ENCODE measurements at regions not wholly inside any gene's neighbourhood (a gene's known extent, or its start where the extent isn't known, plus 50 kb on each side); places are given as distances from the start of the nearest gene placed in this dataset.
A peak's percentile ranks its signal among the peaks of the same experiment; 100 is the strongest.

DNA sequence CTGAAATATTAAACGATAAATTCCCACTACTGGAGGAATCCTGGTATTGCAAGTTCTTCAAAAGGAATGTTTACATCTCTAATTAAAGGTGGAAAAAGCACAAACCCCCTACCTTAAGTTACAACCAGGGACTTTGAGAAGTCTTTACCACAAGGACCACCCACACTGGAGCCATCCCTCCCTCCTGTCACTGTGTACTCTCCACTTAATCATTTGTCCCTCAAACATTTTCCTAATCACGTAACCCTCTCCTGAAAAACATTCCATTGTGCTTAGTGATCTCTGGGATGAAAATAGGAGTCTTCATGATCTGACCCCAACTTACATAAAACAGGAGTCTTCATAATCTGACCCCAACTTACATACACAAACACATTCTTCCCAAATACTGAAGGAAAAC is 85.7 kb downstream of the SUCLG1 start:
- POLR2A ChIA-PET: no interaction called here
- DNase-seq: no peak
- Mint-ChIP-seq H3K36me3 (no peaks in the 10 kb centered on the region), H3K9me3 (no peaks in the 10 kb centered on the region), H3K27me3 (peaks cover 15% of the 10 kb centered on the region), H3K4me3 (no peak overlapping the region), H3K27ac (no peak overlapping the region), H3K4me1 (ENCODE audit: low read depth) (no peaks in the 10 kb centered on the region)
- CTCF ChIA-PET: no interaction called here
- intact Hi-C loops (cut with micrococcal nuclease): no loop called here

DNA sequence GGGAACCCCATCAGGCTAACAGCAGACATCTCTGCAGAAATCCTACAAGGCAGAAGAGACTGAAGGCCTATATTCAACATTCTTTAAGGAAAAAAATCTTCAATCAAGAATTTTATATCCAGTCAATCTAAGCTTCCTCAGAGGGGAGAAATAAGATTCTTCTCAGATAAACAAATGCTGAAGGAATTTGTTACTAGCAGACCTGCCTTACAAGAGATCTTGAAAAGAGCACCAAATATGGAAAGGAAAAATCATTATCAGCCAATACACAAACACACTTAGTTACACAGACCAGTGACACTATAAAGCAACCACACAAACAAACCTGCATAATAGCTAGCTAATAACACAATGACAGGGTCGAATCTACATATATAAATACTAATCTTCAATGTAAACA is 96.5 kb downstream of the SUCLG1 start:
- Mint-ChIP-seq H3K9me3 (peaks cover 20% of the 10 kb centered on the region), H3K27ac (no peak overlapping the region), H3K27me3 (peaks cover 17% of the 10 kb centered on the region), H3K36me3 (no peaks in the 10 kb centered on the region), H3K4me3 (no peak overlapping the region), H3K4me1 (ENCODE audit: low read depth) (no peaks in the 10 kb centered on the region)
- CTCF ChIA-PET: no interaction called here
- intact Hi-C loops (cut with micrococcal nuclease): no loop called here
- POLR2A ChIA-PET: no interaction called here
- no peak for DNase-seq

DNA sequence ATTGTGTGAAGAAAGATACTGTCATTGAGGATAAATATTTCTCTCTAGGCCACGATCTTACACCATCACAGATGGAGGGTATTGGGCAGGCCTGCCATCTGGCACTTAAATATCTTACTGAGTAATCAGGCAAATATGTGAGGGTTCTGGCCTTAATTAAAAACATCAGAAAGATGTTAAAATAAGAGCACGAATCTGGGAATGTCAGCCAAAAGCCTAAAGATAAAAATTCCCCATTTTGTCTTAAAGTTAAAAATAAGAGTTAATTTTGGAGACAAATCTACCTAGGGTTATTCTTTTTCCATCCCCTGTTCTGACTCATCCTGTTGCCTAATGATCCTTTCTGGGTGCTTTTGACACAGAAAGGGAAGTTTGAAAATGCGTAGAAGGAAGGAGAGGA is 121.0 kb downstream of the SUCLG1 start:
- H3K27ac Mint-ChIP-seq: no peak overlapping the region
- H3K36me3 Mint-ChIP-seq: no peaks in the 10 kb centered on the region
- no peaks in the 10 kb centered on the region for H3K4me1 Mint-ChIP-seq (ENCODE audit: low read depth)
- H3K27me3 Mint-ChIP-seq: peaks cover 3% of the 10 kb centered on the region
- intact Hi-C loops (cut with micrococcal nuclease): no loop called here
- ChIA-PET CTCF (no interaction called here), POLR2A (no interaction called here)
- no peaks in the 10 kb centered on the region for H3K9me3 Mint-ChIP-seq
- H3K4me3 Mint-ChIP-seq: no peak overlapping the region
- DNase-seq: no peak

DNA sequence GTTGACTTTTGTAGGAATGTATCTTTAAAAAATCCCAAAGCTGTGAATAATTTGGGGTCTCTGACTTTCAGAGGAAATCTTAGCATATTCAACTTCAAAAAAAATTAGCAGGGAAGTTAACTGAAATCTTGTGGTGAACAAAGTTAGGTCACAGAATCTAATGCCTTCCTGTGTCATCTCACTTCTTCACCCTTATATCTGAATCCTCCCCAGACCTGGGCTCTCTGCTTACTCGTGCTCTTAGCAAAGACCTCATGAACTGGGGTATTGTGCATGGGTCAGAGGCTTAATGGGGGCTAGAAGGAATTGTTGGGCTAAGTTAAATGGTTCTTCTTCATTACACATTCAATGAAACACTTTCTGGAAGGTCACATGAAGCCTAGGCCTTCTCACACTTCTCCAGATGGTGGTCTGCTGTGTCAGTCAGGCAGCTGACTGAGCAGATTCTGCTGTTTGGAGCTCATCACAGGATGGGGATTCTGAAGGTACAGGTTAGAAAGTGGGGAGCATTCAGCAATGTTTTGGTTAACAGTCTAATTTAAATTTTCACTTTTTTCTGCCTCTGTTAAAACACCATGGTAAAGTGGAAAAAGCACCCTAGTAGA is 131.3 kb downstream of the SUCLG1 start:
- CTCF ChIA-PET: interaction anchor here (1.3 to 5.7 kb wide), 2 partner anchors 13 to 25 kb away, joined by 5 to 32 read pairs; no protein-coding TSS in a partner anchor

DNA sequence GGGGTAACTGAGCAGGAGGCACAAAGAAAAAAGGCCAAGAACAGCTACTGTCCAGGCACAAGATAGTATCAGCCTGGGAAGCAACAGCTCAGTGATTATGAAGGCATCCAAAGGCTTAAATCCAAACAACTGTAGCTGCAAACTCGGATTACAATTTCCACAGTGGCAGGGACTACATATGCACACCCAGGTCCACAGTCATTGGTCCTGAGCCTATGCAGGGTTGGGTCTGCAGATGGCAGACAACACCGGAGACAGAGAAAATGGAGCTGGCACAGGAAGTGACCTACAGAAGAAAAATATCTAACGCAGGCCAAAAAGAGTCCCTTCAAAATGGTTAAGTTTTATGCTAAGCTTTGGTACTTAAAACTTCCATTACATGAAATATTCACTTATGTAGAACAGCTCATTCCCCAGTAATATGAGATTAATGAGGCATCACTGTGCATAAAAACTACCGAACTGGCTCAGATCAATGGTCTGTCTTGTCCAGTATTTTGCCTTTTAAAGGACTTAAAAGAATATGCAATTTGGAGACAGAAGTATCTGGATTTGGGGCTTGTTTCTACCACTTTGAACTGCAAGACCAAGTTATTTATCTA is 132.1 kb downstream of the SUCLG1 start:
- H3K4me1 Mint-ChIP-seq (ENCODE audit: low read depth): no peaks in the 10 kb centered on the region
- H3K4me3 Mint-ChIP-seq: no peak overlapping the region

More for the DNA sequence above, 131.3 kb downstream of the SUCLG1 start:
- no peak for DNase-seq
- Mint-ChIP-seq H3K36me3 (no peaks in the 10 kb centered on the region), H3K27ac (no peak overlapping the region), H3K9me3 (no peaks in the 10 kb centered on the region), H3K4me3 (no peak overlapping the region), H3K4me1 (ENCODE audit: low read depth) (no peaks in the 10 kb centered on the region), H3K27me3 (peaks cover 31% of the 10 kb centered on the region)
- intact Hi-C loops (cut with micrococcal nuclease): no loop called here
- POLR2A ChIA-PET: no interaction called here

DNA sequence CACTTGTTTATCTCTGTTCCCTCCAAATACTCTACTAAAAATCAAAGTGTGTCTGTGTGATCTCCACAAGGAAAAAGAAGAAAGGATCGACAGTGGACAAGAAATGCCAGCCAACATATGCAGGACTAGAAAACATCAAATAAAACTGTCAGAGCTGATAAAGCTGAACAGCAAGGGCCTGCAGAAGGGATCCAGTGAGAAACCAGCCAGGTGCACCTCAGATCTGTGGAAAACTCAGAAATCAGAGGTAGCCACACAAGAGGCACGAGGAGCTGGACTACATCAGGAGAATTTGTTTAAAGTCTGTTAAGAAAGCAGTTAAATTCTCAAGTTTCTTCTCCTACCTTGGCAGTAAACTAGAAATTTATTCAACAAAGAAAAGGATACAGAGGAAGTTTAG is 135.2 kb downstream of the SUCLG1 start:
- H3K36me3 Mint-ChIP-seq: no peaks in the 10 kb centered on the region
- H3K27me3 Mint-ChIP-seq: peaks cover 18% of the 10 kb centered on the region
- no peak overlapping the region for H3K27ac Mint-ChIP-seq
- no peak overlapping the region for H3K4me3 Mint-ChIP-seq
- ChIA-PET POLR2A (no interaction called here), CTCF (interaction anchor here (5.7 kb wide), 1 partner anchor 9 kb away, joined by 32 read pairs; no protein-coding TSS in a partner anchor)
- no peaks in the 10 kb centered on the region for H3K4me1 Mint-ChIP-seq (ENCODE audit: low read depth)
- intact Hi-C loops (cut with micrococcal nuclease): no loop called here
- no peaks in the 10 kb centered on the region for H3K9me3 Mint-ChIP-seq
- no peak for DNase-seq

More for the DNA sequence above, 132.1 kb downstream of the SUCLG1 start:
- ChIA-PET POLR2A (no interaction called here), CTCF (interaction anchor here (1.3 to 5.7 kb wide), 2 partner anchors 12 to 24 kb away, joined by 5 to 32 read pairs; no protein-coding TSS in a partner anchor)
- no peaks in the 10 kb centered on the region for H3K36me3 Mint-ChIP-seq
- peaks cover 31% of the 10 kb centered on the region for H3K27me3 Mint-ChIP-seq
- intact Hi-C loops (cut with micrococcal nuclease): no loop called here
- H3K9me3 Mint-ChIP-seq: no peaks in the 10 kb centered on the region
- no peak for DNase-seq
- no peak overlapping the region for H3K27ac Mint-ChIP-seq

DNA sequence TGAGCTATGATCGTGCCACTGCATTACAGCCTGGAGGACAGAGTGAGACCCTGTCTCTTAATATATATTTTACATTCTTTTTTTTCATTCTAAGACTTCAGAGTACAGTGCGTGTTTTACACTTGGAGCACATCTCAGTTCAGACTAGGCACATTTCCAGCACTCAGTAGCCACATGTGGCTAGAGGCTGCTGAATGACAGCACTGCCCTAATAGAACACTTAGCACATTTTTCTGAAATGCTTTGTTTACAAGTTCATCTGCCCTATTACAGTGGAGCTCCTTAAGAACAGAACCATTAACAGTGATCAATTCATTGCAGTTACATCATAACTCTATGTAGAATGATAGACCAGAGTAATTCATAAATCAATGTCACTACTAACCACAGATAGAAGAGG is 138.1 kb downstream of the SUCLG1 start:
- CTCF ChIA-PET: no interaction called here
- POLR2A ChIA-PET: no interaction called here
- no peak overlapping the region for H3K4me3 Mint-ChIP-seq
- intact Hi-C loops (cut with micrococcal nuclease): no loop called here
- H3K4me1 Mint-ChIP-seq (ENCODE audit: low read depth): no peaks in the 10 kb centered on the region
- no peak overlapping the region for H3K27ac Mint-ChIP-seq
- H3K36me3 Mint-ChIP-seq: no peaks in the 10 kb centered on the region
- H3K9me3 Mint-ChIP-seq: no peaks in the 10 kb centered on the region
- DNase-seq: no peak
- peaks cover 15% of the 10 kb centered on the region for H3K27me3 Mint-ChIP-seq

DNA sequence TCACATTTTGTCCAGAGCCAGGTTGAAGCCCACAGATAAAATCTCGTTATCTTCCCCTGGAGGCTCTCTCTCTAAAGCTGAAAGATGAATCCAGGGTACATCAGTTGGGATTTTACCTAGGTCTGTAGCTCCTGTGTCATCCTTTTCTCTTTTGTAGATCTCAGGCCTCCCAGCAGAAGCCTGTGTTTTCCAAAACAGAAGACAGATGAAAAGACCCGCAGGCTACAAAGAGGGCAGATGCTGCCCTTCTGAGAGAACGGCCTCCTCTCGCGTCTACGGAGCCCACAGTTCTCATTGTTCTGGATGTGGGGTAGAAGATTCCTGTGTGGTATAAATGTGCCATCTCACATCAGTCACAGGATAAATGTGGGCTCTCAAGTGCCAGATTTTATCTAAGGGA is 139.5 kb downstream of the SUCLG1 start:
- no peak overlapping the region for H3K27ac Mint-ChIP-seq
- H3K36me3 Mint-ChIP-seq: no peaks in the 10 kb centered on the region
- H3K4me1 Mint-ChIP-seq (ENCODE audit: low read depth): peaks cover 4% of the 10 kb centered on the region
- no peak for DNase-seq
- H3K9me3 Mint-ChIP-seq: no peaks in the 10 kb centered on the region
- POLR2A ChIA-PET: no interaction called here
- intact Hi-C loops (cut with micrococcal nuclease): loop anchor here (5.0 kb wide), 1 partner anchor 103 kb away; no protein-coding TSS in a partner anchor
- CTCF ChIA-PET: no interaction called here
- H3K27me3 Mint-ChIP-seq: peaks cover 10% of the 10 kb centered on the region
- H3K4me3 Mint-ChIP-seq: no peak overlapping the region

DNA sequence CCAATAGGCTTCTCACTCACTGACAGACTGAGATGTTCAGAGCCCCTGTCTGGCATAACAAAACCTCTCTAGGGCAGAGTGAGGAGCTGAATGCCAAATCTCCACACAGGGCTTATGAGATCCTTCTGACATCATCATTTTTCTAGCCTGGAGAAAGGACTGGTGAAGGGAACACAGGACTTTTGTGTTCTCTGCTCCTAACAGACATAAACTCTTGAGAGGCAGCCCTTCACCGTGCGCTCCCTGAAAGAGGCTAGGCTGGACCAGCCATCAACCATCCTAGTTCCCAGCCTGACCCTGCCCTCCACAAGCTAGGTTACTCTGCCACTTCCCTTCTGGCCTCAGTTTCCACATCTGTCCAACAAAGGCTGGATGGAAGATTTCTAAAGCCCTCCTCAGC is 141.9 kb downstream of the SUCLG1 start:
- no peak for DNase-seq
- H3K4me3 Mint-ChIP-seq: no peak overlapping the region
- H3K27me3 Mint-ChIP-seq: peaks cover 5% of the 10 kb centered on the region
- no peaks in the 10 kb centered on the region for H3K9me3 Mint-ChIP-seq
- ChIA-PET POLR2A (no interaction called here), CTCF (interaction anchor here (1.0 to 1.5 kb wide), 2 partner anchors 14 to 16 kb away, joined by 4 read pairs; no protein-coding TSS in a partner anchor)
- no peaks in the 10 kb centered on the region for H3K36me3 Mint-ChIP-seq
- H3K27ac Mint-ChIP-seq: no peak overlapping the region
- peaks cover 4% of the 10 kb centered on the region for H3K4me1 Mint-ChIP-seq (ENCODE audit: low read depth)
- intact Hi-C loops (cut with micrococcal nuclease): loop anchor here (5.0 kb wide), 1 partner anchor 105 kb away; no protein-coding TSS in a partner anchor

DNA sequence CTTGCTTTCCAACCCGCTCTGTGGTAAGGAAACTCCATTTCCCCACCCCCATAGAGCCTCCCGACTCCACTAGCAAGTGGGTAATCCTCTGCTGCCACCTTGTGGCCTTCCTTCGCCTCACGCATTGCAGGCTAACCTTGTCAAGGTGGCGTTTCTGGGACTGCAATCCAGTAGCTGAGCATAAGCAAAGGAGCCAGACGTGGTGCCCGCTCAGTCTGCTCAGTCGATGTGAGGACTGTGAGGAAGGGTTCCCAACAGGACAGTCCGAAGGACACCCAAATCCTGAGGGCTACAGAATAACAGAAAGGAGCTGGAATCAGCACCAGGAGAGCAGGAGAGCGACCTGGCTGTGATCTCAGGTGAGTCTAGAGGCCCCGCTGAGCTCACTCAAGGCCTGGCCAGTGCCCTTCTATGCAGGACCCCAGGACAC is 144.2 kb downstream of the SUCLG1 start:
- CTCF ChIA-PET: interaction anchor here (0.6 to 4.8 kb wide), 15 partner anchors 10 to 1751 kb away, joined by 3 to 39 read pairs (median 3); no protein-coding TSS in a partner anchor
- peaks cover 4% of the 10 kb centered on the region for H3K4me1 Mint-ChIP-seq (ENCODE audit: low read depth)
- H3K27ac Mint-ChIP-seq: no peak overlapping the region
- H3K27me3 Mint-ChIP-seq: peaks cover 5% of the 10 kb centered on the region
- no peaks in the 10 kb centered on the region for H3K9me3 Mint-ChIP-seq
- H3K4me3 Mint-ChIP-seq: no peak overlapping the region
- DNase-seq: peak; percentile 83
- POLR2A ChIA-PET: no interaction called here
- intact Hi-C loops (cut with micrococcal nuclease): loop anchor here (5.0 kb wide), 1 partner anchor 107 kb away; no protein-coding TSS in a partner anchor
- H3K36me3 Mint-ChIP-seq: no peaks in the 10 kb centered on the region

DNA sequence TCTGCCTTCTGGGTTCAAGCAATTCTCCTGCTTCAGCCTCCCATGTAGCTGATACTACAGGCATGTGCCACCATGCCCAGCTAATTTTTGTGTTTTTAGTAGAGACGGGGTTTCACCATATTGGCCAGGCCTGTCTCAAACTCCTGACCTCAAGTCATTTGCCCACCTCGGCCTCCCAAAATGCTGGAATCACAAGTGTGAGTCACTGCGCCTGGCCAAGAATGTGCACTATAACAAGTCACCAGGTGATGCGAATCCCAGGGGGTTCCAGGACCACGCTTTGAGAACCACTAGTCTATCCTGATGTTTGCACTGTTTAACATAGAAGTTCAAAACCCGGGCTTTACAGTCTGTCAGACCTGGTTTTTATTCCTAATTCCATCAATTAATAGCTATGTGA is 144.8 kb downstream of the SUCLG1 start:
- Mint-ChIP-seq H3K27ac (no peak overlapping the region), H3K4me3 (no peak overlapping the region), H3K36me3 (no peaks in the 10 kb centered on the region), H3K4me1 (ENCODE audit: low read depth) (peaks cover 4% of the 10 kb centered on the region), H3K27me3 (peaks cover 5% of the 10 kb centered on the region), H3K9me3 (no peaks in the 10 kb centered on the region)
- CTCF ChIA-PET: interaction anchor here (0.9 to 4.8 kb wide), 10 partner anchors 10 to 298 kb away, joined by 3 to 39 read pairs (median 4); no protein-coding TSS in a partner anchor
- intact Hi-C loops (cut with micrococcal nuclease): no loop called here
- DNase-seq: no peak
- POLR2A ChIA-PET: no interaction called here

DNA sequence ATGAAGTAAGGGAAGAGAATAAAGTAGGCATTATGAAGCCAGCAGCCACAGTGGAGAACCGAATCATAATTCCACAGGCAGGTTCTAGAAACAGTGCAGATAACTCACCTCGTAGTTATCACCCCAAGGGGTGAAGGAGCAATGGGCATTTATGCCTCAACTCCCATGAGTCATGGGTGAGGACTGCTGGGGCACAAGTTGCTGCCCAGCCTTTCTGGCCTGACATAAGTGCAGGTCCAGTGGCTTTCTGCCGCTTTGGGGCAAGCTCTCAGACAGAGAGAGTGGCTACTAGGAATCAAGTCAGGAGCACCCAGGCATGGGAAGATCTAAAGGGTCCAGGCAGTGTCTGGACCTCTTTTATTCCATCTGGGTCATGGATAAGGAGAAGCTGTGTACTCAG is 149.8 kb downstream of the SUCLG1 start:
- intact Hi-C loops (cut with micrococcal nuclease): no loop called here
- no peak for DNase-seq
- no peaks in the 10 kb centered on the region for H3K36me3 Mint-ChIP-seq
- ChIA-PET POLR2A (no interaction called here), CTCF (no interaction called here)
- H3K27me3 Mint-ChIP-seq: peaks cover 7% of the 10 kb centered on the region
- H3K9me3 Mint-ChIP-seq: peaks cover 14% of the 10 kb centered on the region
- no peak overlapping the region for H3K4me3 Mint-ChIP-seq
- no peak overlapping the region for H3K27ac Mint-ChIP-seq
- no peaks in the 10 kb centered on the region for H3K4me1 Mint-ChIP-seq (ENCODE audit: low read depth)

DNA sequence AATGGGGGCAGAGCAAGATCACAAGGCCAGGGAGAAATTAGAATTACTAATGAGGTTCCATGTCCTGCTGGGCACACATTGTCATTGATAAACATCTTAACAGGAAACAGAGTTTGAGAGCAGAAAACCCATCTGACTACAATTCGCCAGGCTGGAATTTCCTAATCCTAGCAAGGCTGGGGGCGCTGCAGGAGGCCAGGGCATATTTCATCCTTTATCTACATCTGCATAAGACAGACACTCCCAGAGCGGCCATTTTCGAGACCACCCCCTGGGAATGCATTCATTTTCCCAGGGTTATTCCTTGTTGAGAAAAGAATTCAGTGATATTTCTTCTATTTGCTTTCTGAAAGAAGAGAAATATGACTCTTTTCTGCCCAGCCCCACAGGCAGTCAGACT is 152.7 kb downstream of the SUCLG1 start:
- Mint-ChIP-seq H3K27ac (no peak overlapping the region), H3K36me3 (no peaks in the 10 kb centered on the region), H3K9me3 (peaks cover 14% of the 10 kb centered on the region), H3K4me1 (ENCODE audit: low read depth) (no peaks in the 10 kb centered on the region), H3K27me3 (peaks cover 8% of the 10 kb centered on the region), H3K4me3 (no peak overlapping the region)
- DNase-seq: no peak
- ChIA-PET CTCF (interaction anchor here (3.8 kb wide), 1 partner anchor 7 kb away, joined by 39 read pairs; no protein-coding TSS in a partner anchor), POLR2A (no interaction called here)
- intact Hi-C loops (cut with micrococcal nuclease): no loop called here

Data from activated CD4-positive, alpha-beta memory T cell treated with anti-CD3 and anti-CD28 coated beads for 36 hours (primary cell).